SK-N-SH (cell line): ENCODE measurements at regions not wholly inside any gene's neighbourhood (a gene's known extent, or its start where the extent isn't known, plus 50 kb on each side); places are given as distances from the start of the nearest gene placed in this dataset.

Source experiments
- CTCF ChIA-PET: fragments of 300-600, 350-600 bp; formaldehyde crosslinking; extraction: SDS; loops from one replicate; lab custom pipeline; 2021; lab: Yijun Ruan, JAX
- POLR2A ChIA-PET: fragments of 350-600 bp; sonication (Branson Sonifier 250); formaldehyde crosslinking; extraction: SDS; loops from one replicate; lab custom pipeline; 2020; ENCODE audit warnings: antibody characterized with exemption, inconsistent platforms; lab: Yijun Ruan, JAX
- DNase-seq: peaks from one replicate; pipeline ENCODE4 v3.0.0; 2012
- H2AFZ ChIP-seq: fragments of 200-600 bp; sonication (generic); 2 replicates; pipeline ENCODE4 v1.8.1; 2016; ENCODE audit warnings: antibody characterized with exemption, mild to moderate bottlenecking, low read depth
- H3F3A ChIP-seq: fragments of 200-600 bp; sonication (generic); replicated peaks from 2 replicates; pipeline ENCODE3; 2016; ENCODE audit warnings: antibody characterized with exemption, mild to moderate bottlenecking; ENCODE audit not compliant: insufficient read depth
- H3K27ac ChIP-seq, 2 experiments: fragments of 200-500 bp in 1 of 2; fragments of 200-600 bp in 1 of 2; sonication (Bioruptor generic) in 1 of 2; sonication (generic), shearing (Covaris generic) in 1 of 2; 2 replicates each; pipeline versions ENCODE4 v1.5.1 to v1.6.1; 2014 to 2016; ENCODE audit warnings: low read depth in 2 of 2, inconsistent platforms in 1 of 2, low read length in 1 of 2, mild to moderate bottlenecking in 1 of 2, mixed read lengths in 1 of 2
- H3K27me3 ChIP-seq: fragments of 200-600 bp; sonication (generic), shearing (Covaris generic); 2 replicates; pipeline ENCODE4 v1.6.1; 2016; ENCODE audit warnings: mixed run types; ENCODE audit not compliant: insufficient read depth
- H3K36me3 ChIP-seq, 2 experiments: fragments of 200-500 bp in 1 of 2; fragments of 200-600 bp in 1 of 2; sonication (Bioruptor generic) in 1 of 2; sonication (generic) in 1 of 2; replicated peaks in 1 of 2; 2 replicates each; pipeline versions ENCODE3 to v1.5.1; 2014 to 2016; ENCODE audit warnings: low read length in 1 of 2, mild to moderate bottlenecking in 1 of 2; ENCODE audit not compliant: insufficient read depth in 2 of 2, control insufficient read depth in 1 of 2
- H3K4me1 ChIP-seq, 2 experiments: fragments of 200-500 bp in 1 of 2; fragments of 200-600 bp in 1 of 2; sonication (Bioruptor generic) in 1 of 2; sonication (generic), shearing (Covaris generic) in 1 of 2; 2 replicates each; pipeline versions ENCODE4 v1.5.1 to v1.6.1; 2014 to 2016; ENCODE audit warnings: low read depth in 1 of 2, low read length in 1 of 2, mixed run types in 1 of 2; ENCODE audit not compliant: insufficient read depth in 2 of 2, control insufficient read depth in 1 of 2
- H3K4me2 ChIP-seq: fragments of 200-600 bp; sonication (generic), shearing (Covaris generic); 2 replicates; pipeline ENCODE4 v1.6.1; 2017; ENCODE audit warnings: mixed run types
- H3K4me3 ChIP-seq, 2 experiments: fragments of 200-500 bp in 1 of 2; fragments of 200-600 bp in 1 of 2; sonication (Bioruptor generic) in 1 of 2; sonication (generic), shearing (Covaris generic) in 1 of 2; 2 replicates each; pipeline versions ENCODE4 v1.5.1 to v1.8.1; 2014 to 2016; ENCODE audit warnings: low read depth in 2 of 2, inconsistent platforms in 1 of 2, low read length in 1 of 2, mild to moderate bottlenecking in 1 of 2, mixed read lengths in 1 of 2, moderate library complexity in 1 of 2
- H3K79me2 ChIP-seq: fragments of 200-600 bp; sonication (generic); 2 replicates; pipeline ENCODE4 v1.8.1; 2017; ENCODE audit warnings: mild to moderate bottlenecking; ENCODE audit not compliant: insufficient read depth
- H3K9ac ChIP-seq: fragments of 200-600 bp; sonication (generic); 2 replicates; pipeline ENCODE4 v1.6.1; 2017; ENCODE audit warnings: mixed run types
- H3K9me2 ChIP-seq: fragments of 200-600 bp; sonication (generic); 2 replicates; pipeline ENCODE4 v1.6.1; 2017; ENCODE audit warnings: mixed run types
- H3K9me3 ChIP-seq: fragments of 200-600 bp; sonication (generic); 2 replicates; pipeline ENCODE4 v1.6.1; 2017; ENCODE audit warnings: mixed run types, mild to moderate bottlenecking, moderate library complexity
- H4K20me1 ChIP-seq: fragments of 200-600 bp; sonication (generic); 2 replicates; pipeline ENCODE4 v1.6.1; 2017; ENCODE audit warnings: mild to moderate bottlenecking, mixed run types; ENCODE audit not compliant: insufficient read depth
- CHD2 ChIP-seq: fragments of 150-350 bp; IDR thresholded peaks from 2 replicates; pipeline ENCODE4 v1.6.1; 2018; ENCODE audit warnings: low read length; ENCODE audit not compliant: partially characterized antibody
- EP300 ChIP-seq, 2 experiments: IDR thresholded peaks; 2 replicates each; pipeline versions ENCODE4 v1.4.0 to v1.6.1; 2012; ENCODE audit warnings: borderline replicate concordance in 1 of 2, low read depth in 1 of 2, low read length in 1 of 2
- FOXJ3 ChIP-seq: sonication (generic); formaldehyde crosslinking; IDR thresholded peaks from 2 replicates; pipeline ENCODE4 v1.5.1; 2020; ENCODE audit warnings: mild to moderate bottlenecking, missing genetic modification reagents
- FOXM1 ChIP-seq: IDR thresholded peaks from 2 replicates; pipeline ENCODE4 v1.4.0; 2012; ENCODE audit warnings: low read depth, mild to moderate bottlenecking
- GABPA ChIP-seq: IDR thresholded peaks from 2 replicates; pipeline ENCODE4 v1.4.0; 2012; ENCODE audit warnings: low read depth, mild to moderate bottlenecking
- MEF2A ChIP-seq: IDR thresholded peaks from 2 replicates; pipeline ENCODE4 v1.4.0; 2012; ENCODE audit warnings: low read depth, borderline replicate concordance
- MXI1 ChIP-seq: IDR thresholded peaks from 2 replicates; pipeline ENCODE4 v1.6.1; 2012; ENCODE audit warnings: mild to moderate bottlenecking, low read depth, low read length, improper control_type of control experiment
- NFIC ChIP-seq: IDR thresholded peaks from 2 replicates; pipeline ENCODE4 v1.4.0; 2012; ENCODE audit warnings: borderline replicate concordance
- NRF1 ChIP-seq: IDR thresholded peaks from 2 replicates; pipeline ENCODE4 v1.6.1; 2012; ENCODE audit warnings: low read depth, mild to moderate bottlenecking, low read length
- RFX5 ChIP-seq: IDR thresholded peaks from 2 replicates; pipeline ENCODE4 v1.6.1; 2012; ENCODE audit warnings: mild to moderate bottlenecking, improper control_type of control experiment, low read length
- SIN3A ChIP-seq: IDR thresholded peaks from 2 replicates; pipeline ENCODE4 v1.6.1; 2012; ENCODE audit warnings: low read depth, mild to moderate bottlenecking, low read length, moderate library complexity, borderline replicate concordance
- WGBS: methylation state at CpG from one replicate; pipeline ENCODE4 v1.1.6; 2017; ENCODE audit warnings: low lambda C conversion rate; 5-methylcytosine and 5-hydroxymethylcytosine counted together
- TF ChIP-seq, protein P1 (sequence below): IDR thresholded peaks from 2 replicates; pipeline ENCODE4 v1.4.0; 2012; ENCODE audit warnings: low read depth, borderline replicate concordance
- TF ChIP-seq, protein P2 (sequence below): IDR thresholded peaks from 2 replicates; pipeline ENCODE4 v1.4.0; 2012; ENCODE audit warnings: low read depth, borderline replicate concordance
- TF ChIP-seq, protein P3 (sequence below): IDR thresholded peaks from 2 replicates; pipeline ENCODE4 v1.6.1; 2012; ENCODE audit warnings: mild to moderate bottlenecking, low read depth, low read length, moderate library complexity
- TF ChIP-seq, protein P4 (sequence below): fragments of 150-350 bp; IDR thresholded peaks from 2 replicates; pipeline ENCODE4 v1.6.1; 2017; ENCODE audit warnings: antibody characterized with exemption, low read length, low read depth, borderline replicate concordance
- TF ChIP-seq, protein P5 (sequence below): IDR thresholded peaks from 2 replicates; pipeline ENCODE4 v1.4.0; 2012; ENCODE audit warnings: low read depth

DNA sequence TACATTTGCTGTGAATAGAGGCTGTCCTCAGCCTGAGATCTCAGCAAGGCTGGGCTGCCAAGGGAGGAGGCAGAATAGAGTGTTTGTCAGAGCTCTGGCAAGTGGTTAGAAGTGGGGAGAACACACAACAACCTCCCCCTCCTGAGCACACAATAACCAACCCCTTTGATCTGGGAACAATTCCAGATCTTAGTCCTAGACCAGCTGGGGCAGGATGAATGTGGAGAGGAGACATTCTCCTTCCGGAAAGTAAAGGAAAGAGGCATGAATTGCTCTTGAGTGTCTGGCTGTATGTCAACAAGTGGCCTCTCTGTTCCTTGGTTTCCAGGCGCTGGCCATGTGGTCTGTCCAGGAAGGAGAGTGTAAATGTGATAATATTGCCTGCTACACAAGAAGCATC lies 114.9 kb upstream of the TMTC4 start:
- no peak for TF ChIP-seq EP300 (IDR thresholded peaks at IDR 0.05; ENCODE audit: borderline replicate concordance in 1 of 2, low read depth in 1 of 2, low read length in 1 of 2)
- no peak for TF ChIP-seq NFIC
- no peak for TF ChIP-seq CHD2
- TF ChIP-seq, protein P1, sequence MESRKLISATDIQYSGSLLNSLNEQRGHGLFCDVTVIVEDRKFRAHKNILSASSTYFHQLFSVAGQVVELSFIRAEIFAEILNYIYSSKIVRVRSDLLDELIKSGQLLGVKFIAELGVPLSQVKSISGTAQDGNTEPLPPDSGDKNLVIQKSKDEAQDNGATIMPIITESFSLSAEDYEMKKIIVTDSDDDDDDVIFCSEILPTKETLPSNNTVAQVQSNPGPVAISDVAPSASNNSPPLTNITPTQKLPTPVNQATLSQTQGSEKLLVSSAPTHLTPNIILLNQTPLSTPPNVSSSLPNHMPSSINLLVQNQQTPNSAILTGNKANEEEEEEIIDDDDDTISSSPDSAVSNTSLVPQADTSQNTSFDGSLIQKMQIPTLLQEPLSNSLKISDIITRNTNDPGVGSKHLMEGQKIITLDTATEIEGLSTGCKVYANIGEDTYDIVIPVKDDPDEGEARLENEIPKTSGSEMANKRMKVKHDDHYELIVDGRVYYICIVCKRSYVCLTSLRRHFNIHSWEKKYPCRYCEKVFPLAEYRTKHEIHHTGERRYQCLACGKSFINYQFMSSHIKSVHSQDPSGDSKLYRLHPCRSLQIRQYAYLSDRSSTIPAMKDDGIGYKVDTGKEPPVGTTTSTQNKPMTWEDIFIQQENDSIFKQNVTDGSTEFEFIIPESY, result no peak
- TF ChIP-seq FOXJ3 (CRISPR knock-in tag), result no peak
- TF ChIP-seq GABPA, result no peak
- no peak for TF ChIP-seq MEF2A
- no peak for TF ChIP-seq MXI1
- TF ChIP-seq, protein P2, sequence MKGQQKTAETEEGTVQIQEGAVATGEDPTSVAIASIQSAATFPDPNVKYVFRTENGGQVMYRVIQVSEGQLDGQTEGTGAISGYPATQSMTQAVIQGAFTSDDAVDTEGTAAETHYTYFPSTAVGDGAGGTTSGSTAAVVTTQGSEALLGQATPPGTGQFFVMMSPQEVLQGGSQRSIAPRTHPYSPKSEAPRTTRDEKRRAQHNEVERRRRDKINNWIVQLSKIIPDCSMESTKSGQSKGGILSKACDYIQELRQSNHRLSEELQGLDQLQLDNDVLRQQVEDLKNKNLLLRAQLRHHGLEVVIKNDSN, result no peak
- TF ChIP-seq, protein P3, sequence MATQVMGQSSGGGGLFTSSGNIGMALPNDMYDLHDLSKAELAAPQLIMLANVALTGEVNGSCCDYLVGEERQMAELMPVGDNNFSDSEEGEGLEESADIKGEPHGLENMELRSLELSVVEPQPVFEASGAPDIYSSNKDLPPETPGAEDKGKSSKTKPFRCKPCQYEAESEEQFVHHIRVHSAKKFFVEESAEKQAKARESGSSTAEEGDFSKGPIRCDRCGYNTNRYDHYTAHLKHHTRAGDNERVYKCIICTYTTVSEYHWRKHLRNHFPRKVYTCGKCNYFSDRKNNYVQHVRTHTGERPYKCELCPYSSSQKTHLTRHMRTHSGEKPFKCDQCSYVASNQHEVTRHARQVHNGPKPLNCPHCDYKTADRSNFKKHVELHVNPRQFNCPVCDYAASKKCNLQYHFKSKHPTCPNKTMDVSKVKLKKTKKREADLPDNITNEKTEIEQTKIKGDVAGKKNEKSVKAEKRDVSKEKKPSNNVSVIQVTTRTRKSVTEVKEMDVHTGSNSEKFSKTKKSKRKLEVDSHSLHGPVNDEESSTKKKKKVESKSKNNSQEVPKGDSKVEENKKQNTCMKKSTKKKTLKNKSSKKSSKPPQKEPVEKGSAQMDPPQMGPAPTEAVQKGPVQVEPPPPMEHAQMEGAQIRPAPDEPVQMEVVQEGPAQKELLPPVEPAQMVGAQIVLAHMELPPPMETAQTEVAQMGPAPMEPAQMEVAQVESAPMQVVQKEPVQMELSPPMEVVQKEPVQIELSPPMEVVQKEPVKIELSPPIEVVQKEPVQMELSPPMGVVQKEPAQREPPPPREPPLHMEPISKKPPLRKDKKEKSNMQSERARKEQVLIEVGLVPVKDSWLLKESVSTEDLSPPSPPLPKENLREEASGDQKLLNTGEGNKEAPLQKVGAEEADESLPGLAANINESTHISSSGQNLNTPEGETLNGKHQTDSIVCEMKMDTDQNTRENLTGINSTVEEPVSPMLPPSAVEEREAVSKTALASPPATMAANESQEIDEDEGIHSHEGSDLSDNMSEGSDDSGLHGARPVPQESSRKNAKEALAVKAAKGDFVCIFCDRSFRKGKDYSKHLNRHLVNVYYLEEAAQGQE, result no peak
- no peak for TF ChIP-seq NRF1
- TF ChIP-seq FOXM1, result no peak
- TF ChIP-seq, protein P4, sequence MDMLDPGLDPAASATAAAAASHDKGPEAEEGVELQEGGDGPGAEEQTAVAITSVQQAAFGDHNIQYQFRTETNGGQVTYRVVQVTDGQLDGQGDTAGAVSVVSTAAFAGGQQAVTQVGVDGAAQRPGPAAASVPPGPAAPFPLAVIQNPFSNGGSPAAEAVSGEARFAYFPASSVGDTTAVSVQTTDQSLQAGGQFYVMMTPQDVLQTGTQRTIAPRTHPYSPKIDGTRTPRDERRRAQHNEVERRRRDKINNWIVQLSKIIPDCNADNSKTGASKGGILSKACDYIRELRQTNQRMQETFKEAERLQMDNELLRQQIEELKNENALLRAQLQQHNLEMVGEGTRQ, result no peak
- TF ChIP-seq RFX5, result no peak
- no peak for TF ChIP-seq SIN3A
- TF ChIP-seq, protein P5, sequence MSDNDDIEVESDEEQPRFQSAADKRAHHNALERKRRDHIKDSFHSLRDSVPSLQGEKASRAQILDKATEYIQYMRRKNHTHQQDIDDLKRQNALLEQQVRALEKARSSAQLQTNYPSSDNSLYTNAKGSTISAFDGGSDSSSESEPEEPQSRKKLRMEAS, result no peak
- H3K27ac ChIP-seq, result no peak overlapping the region
- 41% methylated on average over 2 of the region's 2 CpGs for WGBS
- H3K9me2 ChIP-seq, result no peaks in the 10 kb centered on the region
- H4K20me1 ChIP-seq, result no peaks in the 10 kb centered on the region
- DNase-seq, result no peak
- no peak overlapping the region for H3K4me2 ChIP-seq
- no peaks in the 10 kb centered on the region for H3K9me3 ChIP-seq
- H3K79me2 ChIP-seq, result no peaks in the 10 kb centered on the region
- no peak overlapping the region for H3K9ac ChIP-seq
- no peaks in the 10 kb centered on the region for H3F3A ChIP-seq
- no peak overlapping the region for H3K4me3 ChIP-seq
- no peaks in the 10 kb centered on the region for H3K27me3 ChIP-seq
- no peaks in the 10 kb centered on the region for H3K36me3 ChIP-seq
- ChIA-PET CTCF (no interaction called here), POLR2A (no interaction called here)
- no peaks in the 10 kb centered on the region; a peak in 2 of 4 replicates for H3K4me1 ChIP-seq
- no peak overlapping the region for H2AFZ ChIP-seq
